ENCODE measurements at regions not wholly inside any gene's neighbourhood (a gene's known extent, or its start where the extent isn't known, plus 50 kb on each side); places are given as distances from the start of the nearest gene placed in this dataset.

- TF ChIP-seq, protein P1, sequence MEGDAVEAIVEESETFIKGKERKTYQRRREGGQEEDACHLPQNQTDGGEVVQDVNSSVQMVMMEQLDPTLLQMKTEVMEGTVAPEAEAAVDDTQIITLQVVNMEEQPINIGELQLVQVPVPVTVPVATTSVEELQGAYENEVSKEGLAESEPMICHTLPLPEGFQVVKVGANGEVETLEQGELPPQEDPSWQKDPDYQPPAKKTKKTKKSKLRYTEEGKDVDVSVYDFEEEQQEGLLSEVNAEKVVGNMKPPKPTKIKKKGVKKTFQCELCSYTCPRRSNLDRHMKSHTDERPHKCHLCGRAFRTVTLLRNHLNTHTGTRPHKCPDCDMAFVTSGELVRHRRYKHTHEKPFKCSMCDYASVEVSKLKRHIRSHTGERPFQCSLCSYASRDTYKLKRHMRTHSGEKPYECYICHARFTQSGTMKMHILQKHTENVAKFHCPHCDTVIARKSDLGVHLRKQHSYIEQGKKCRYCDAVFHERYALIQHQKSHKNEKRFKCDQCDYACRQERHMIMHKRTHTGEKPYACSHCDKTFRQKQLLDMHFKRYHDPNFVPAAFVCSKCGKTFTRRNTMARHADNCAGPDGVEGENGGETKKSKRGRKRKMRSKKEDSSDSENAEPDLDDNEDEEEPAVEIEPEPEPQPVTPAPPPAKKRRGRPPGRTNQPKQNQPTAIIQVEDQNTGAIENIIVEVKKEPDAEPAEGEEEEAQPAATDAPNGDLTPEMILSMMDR (IDR thresholded peaks at IDR 0.05), result no peak
- no peak for DNase-seq
- no peak overlapping the region for H3K27ac ChIP-seq
- no peak overlapping the region for H3K4me3 ChIP-seq
- intact Hi-C loops (cut with DNase I), result no loop called here
- H3K27me3 ChIP-seq, result no peaks in the 10 kb centered on the region
- H3K36me3 ChIP-seq, result no peaks in the 10 kb centered on the region
- H3K4me1 ChIP-seq, result no peaks in the 10 kb centered on the region
- no peak overlapping the region for H3K9ac ChIP-seq (ENCODE audit: low read depth in 2 of 2, low read length in 2 of 2)
- H3K9me3 ChIP-seq, result no peaks in the 10 kb centered on the region
Observed at GRCh38 chr10:130915065-130915464, 396.5 kb downstream of the TCERG1L start.

GRCh38 chr10:130921461-130921860 is 390.1 kb downstream of the TCERG1L start:
- H3K4me1 ChIP-seq, result no peaks in the 10 kb centered on the region
- H3K9ac ChIP-seq (ENCODE audit: low read depth in 2 of 2, low read length in 2 of 2), result no peak overlapping the region
- H3K4me3 ChIP-seq, result no peak overlapping the region
- H3K9me3 ChIP-seq, result no peaks in the 10 kb centered on the region
- no peaks in the 10 kb centered on the region for H3K27me3 ChIP-seq
- TF ChIP-seq, protein P1 (IDR thresholded peaks at IDR 0.05), result no peak
- no peaks in the 10 kb centered on the region for H3K36me3 ChIP-seq
- no peak for DNase-seq
- intact Hi-C loops (cut with DNase I), result no loop called here
- H3K27ac ChIP-seq, result no peak overlapping the region

DNA sequence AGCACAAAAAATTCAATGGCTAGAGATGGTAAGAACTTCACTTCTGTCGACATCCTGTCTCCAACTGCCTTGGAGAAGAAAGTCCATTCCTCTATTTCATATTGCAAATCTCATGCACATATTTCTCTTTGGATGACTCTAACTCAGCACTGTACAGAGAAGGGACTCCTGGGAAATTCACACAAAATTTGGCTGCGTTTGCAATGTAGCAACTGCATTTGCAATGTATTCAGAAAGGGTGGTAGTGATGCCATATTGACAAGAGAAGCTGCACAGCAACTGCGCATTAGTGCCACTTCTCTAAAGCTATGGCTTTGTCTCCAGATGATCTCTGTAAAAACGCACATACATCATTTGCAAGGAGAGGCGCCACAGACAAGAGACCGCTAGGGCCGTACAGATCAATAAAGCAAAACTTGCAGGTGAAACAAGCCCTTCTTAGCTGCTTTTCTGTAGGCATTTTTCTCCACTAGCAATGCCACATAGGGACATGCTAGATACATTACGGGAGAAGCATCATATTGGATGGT is 389.5 kb downstream of the TCERG1L start:
- DNase-seq, result no peak

DNA sequence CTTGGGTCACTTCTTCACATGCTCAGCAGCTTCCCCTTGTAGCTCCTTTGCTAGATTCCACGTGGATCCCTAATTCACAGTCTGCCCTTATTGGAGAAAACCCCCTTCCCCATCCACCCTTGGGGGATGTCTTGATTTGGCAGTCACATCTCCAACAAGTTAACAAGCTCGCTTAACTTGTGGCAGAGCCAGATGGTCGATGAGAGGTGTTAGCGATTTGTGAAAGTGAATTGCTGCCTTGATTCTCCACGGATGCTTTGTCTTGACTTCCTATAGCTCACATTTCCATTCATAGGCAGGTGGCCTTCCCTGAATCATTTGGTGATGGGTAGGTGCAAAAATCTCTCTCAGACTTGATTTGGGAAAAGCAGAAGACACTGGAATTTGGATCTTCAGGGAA is 387.9 kb downstream of the TCERG1L start:
- no peak for DNase-seq
- intact Hi-C loops (cut with DNase I), result no loop called here
- no peak overlapping the region for H3K9ac ChIP-seq (ENCODE audit: low read depth in 2 of 2, low read length in 2 of 2)
- no peaks in the 10 kb centered on the region for H3K4me1 ChIP-seq
- no peaks in the 10 kb centered on the region for H3K36me3 ChIP-seq
- no peak overlapping the region for H3K27ac ChIP-seq
- TF ChIP-seq, protein P1 (IDR thresholded peaks at IDR 0.05), result no peak
- no peak overlapping the region for H3K4me3 ChIP-seq
- no peaks in the 10 kb centered on the region for H3K9me3 ChIP-seq
- H3K27me3 ChIP-seq, result no peaks in the 10 kb centered on the region

More for the DNA sequence above, 389.5 kb downstream of the TCERG1L start:
- no peaks in the 10 kb centered on the region for H3K27me3 ChIP-seq
- intact Hi-C loops (cut with DNase I), result no loop called here
- H3K9me3 ChIP-seq, result no peaks in the 10 kb centered on the region
- no peak overlapping the region for H3K9ac ChIP-seq (ENCODE audit: low read depth in 2 of 2, low read length in 2 of 2)
- no peaks in the 10 kb centered on the region for H3K36me3 ChIP-seq
- no peaks in the 10 kb centered on the region for H3K4me1 ChIP-seq
- no peak overlapping the region for H3K27ac ChIP-seq
- no peak overlapping the region for H3K4me3 ChIP-seq
- TF ChIP-seq, protein P1 (IDR thresholded peaks at IDR 0.05), result no peak

GRCh38 chr10:130924138-130924819 is 387.2 kb downstream of the TCERG1L start:
- TF ChIP-seq, protein P1 (IDR thresholded peaks at IDR 0.05), result no peak
- Histone ChIP-seq H3K9me3 (no peaks in the 10 kb centered on the region), H3K9ac (ENCODE audit: low read depth in 2 of 2, low read length in 2 of 2) (no peak overlapping the region), H3K4me1 (no peaks in the 10 kb centered on the region), H3K36me3 (no peaks in the 10 kb centered on the region), H3K4me3 (no peak overlapping the region), H3K27ac (no peak overlapping the region), H3K27me3 (no peaks in the 10 kb centered on the region)
- no peak for DNase-seq
- intact Hi-C loops (cut with DNase I), result no loop called here
